NCI-H2081 treated with DMSO at 0.1 percent for 48 hours (cell line): ENCODE measurements at regions not wholly inside any gene's neighbourhood (a gene's known extent, or its start where the extent isn't known, plus 50 kb on each side); places are given as distances from the start of the nearest gene placed in this dataset.
A peak's percentile ranks its signal among the peaks of the same experiment; 100 is the strongest.
"Not testable (repeated sequence)": the region's sequence is repeated elsewhere in the genome, so short reads cannot be mapped to it uniquely, and the experiment has no call there.

ENCODE experiments used
- DNase-seq: peaks from one replicate; lab custom pipeline; 2025; lab: John Stamatoyannopoulos, UW

GRCh38 chr1:95297906-95298305 is 63.9 kb downstream of the RWDD3 start:
- not testable (repeated sequence) for DNase-seq

GRCh38 chr1:95301091-95301490 is 67.1 kb downstream of the RWDD3 start:
- DNase-seq, result no peak

DNA sequence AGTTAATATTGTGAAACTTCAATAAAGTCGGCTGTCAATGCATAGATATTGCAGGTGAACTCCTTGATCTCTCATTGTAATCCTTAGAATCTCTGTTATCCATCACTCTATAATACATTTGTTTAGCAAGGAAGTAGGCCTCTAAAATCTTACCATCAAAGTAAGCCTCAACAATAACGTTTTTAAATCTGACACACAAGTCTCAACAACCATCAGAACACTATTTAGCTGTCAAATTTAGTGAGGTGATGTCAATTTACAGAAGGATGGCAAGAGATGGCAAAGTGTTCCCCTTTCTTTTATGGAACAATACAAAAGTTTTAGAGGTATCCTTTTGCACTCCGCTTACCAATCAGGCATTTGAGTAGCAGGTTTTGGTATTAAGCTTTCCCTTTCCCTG is 67.6 kb downstream of the RWDD3 start:
- no peak for DNase-seq

- DNase-seq, result no peak
These were observed 70.8 kb downstream of the RWDD3 start for GRCh38 chr1:95304803-95305202.

DNA sequence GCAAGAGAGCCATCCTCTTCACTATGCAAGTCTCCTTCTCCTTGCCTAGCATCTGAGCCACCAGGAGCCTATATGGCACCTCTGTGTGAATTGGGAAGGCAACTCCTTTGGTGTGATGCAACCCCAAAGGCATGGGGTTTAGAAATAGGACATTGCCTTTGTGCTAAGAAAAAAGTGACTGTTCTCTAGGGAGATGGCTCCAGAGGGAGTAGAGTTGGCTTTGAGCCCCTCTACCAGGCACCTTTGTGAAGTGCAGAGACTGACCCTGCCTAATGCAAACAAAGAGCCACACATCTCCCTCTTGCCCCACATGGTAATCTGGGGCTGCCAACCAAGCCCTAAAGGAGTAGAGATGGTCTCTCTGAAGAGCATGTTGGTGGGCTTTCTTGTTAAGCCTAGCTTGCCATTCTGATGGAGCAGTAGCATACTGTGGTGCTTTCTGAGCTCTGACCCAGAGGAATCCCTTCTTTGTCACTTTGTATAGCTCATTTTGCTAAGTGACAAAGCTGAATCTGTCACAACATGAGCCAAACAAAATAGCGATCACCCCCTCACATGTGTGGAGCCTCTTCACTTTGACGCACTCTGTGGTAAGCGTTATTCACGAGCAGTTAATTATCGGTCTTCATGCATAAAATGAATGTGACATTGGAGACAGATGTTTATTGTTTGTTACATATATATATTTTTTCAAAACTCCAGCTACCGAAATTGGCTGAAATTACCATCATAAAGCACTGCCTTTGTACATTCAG is 74.4 kb downstream of the RWDD3 start:
- DNase-seq, result no peak

DNA sequence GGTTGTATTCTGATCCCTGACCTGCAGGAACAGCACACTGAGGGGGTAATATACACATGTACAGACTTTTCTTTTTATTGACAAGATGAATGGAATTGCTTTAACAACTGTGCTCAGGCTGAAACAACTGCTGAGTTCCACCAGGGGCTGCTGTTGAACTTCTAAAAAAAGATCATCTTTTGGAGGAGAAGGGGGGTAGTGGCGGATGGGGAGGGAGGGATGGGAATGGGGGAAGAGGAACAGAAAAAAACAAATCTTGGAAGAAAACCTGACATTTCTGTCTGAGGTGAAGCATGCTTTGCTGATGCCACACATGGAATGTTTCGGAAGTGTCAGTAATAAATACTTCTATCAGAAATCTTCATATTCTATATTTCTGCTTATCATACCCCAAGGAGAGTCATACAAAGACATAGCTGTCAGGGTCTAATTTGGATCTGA is 75.0 kb downstream of the RWDD3 start:
- no peak for DNase-seq

DNA sequence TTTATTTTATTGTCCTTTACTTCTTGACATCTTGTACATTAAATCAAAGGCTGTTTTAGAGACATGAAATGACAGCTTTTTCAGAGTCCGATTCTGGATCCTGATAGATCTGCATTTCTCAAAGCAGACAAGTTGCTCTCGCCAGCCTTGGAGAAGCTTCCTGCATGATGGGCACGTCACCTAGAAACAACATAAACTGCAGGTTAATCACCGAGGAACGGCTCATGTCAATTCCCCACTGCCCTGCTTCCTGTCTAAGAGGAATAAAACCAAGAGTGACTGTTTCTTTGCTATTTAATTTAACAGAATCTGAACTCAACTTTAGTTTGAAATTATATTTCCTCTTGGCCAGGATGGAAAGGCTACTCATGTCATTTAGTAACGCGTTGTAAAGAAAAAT is 77.0 kb downstream of the RWDD3 start:
- DNase-seq, result no peak

- DNase-seq, result no peak
These were observed 77.8 kb downstream of the RWDD3 start for GRCh38 chr1:95311762-95312161.

GRCh38 chr1:95312181-95312580 is 78.2 kb downstream of the RWDD3 start:
- DNase-seq, result no peak

- DNase-seq, result no peak
These were observed 79.5 kb downstream of the RWDD3 start for GRCh38 chr1:95313527-95313926.

- DNase-seq, result no peak
These were observed 87.5 kb downstream of the RWDD3 start for GRCh38 chr1:95321531-95321930.

- no peak for DNase-seq
These were observed 89.1 kb downstream of the RWDD3 start for GRCh38 chr1:95323123-95323522.

GRCh38 chr1:95325349-95325748 is 91.3 kb downstream of the RWDD3 start:
- no peak for DNase-seq

DNA sequence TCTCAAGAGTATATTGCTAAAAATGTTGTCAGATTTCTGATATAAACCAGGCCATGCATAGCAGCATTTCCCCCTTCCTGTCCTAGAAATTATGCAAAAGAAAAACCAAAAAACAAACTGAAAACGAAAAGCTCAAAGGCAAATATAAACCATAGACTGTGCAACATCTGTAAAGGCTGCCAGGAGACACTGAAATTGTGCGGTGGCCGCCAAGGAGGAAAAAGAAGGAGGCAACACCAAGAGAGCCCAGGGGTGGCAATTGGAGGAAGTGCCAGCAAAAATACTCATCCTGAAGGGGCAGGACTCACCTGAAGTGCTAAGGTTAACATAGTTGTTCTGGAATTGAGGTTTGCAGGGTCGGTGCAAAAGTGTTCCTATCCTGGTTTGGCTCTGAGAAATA is 92.0 kb downstream of the RWDD3 start:
- DNase-seq, result no peak

DNA sequence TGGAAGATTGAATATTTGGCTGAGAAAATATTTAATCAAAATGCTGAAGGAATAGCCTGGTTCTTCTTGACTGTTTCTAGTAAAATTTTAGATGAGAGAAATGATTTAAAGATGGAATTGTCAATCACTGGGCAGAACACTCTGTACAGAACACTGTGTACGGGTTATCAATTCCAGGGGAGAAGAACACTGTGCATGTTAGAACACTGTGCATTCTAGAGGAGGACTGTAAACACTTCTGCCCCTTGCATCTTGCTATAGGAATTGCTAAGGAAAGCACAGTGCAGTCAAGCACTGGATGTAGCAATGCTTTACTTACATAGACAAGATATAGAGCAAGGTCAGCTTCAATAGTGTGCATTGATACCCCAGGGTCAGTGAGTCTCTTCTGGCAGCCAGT is 98.7 kb downstream of the RWDD3 start:
- no peak for DNase-seq

DNA sequence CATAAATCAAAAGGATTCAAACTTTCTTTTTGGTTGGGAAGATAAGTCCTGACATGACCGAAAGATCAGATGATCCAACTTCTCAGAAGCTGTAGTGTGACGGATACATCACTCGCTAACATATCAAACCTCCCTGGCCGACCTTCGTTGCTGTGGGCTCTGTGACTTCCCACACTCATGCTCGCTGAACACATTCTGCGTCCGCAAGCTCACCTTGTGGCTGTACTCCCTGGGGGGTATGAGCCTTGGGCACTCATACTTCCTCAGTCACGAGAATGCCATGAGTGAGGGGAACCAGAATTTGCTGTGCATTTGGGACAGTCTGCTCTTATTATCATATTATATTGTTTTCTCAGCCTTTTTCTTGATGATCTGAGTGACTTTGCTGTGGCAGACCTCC is 105.4 kb downstream of the RWDD3 start:
- DNase-seq, result no peak

- no peak for DNase-seq
These were observed 106.1 kb downstream of the RWDD3 start for GRCh38 chr1:95340061-95340460.

GRCh38 chr1:95352767-95353166 is 118.8 kb downstream of the RWDD3 start:
- DNase-seq, result peak; percentile 76

DNA sequence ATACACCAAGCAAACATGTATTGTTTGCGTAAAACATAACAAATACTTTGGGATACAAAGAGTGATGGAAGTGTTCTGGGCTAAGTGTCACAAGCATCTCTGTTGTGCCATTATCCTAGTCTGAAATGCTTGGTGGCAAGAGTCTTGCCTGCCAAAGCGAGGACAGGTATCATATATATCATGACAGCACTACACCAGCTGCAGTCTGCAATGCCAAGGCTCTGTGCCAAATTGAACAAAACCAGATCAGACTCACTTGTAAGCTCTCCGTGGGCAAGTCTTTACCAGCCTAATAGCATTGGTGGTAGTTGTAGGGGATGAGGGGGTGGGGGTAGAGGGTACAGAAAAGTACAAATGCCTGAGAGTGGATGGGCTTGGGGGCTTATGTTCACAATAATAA is 119.2 kb downstream of the RWDD3 start:
- peak; percentile 59 for DNase-seq

- no peak for DNase-seq
These were observed 130.5 kb downstream of the RWDD3 start for GRCh38 chr1:95364546-95364945.

DNA sequence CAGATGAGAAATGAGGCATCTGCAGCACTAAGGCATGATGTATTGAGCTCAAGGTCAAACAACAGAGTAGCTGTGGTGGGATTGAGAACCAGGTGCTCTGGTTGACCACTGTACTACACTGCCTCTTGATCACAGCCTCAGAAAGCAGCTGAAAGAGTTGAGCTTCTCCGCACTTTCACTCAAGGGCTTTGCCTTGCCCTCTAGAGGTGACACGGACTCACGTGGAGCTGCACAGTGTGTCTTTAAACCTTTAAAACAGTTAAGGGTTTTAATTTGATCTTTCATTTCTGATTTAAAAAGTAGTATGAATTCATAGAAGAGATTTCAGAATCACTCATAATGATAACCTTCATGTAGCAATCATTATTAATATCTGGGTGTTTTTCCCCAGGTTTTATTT is 132.5 kb downstream of the RWDD3 start:
- DNase-seq, result no peak

GRCh38 chr1:95368178-95368577 is 134.2 kb downstream of the RWDD3 start:
- no peak for DNase-seq

DNA sequence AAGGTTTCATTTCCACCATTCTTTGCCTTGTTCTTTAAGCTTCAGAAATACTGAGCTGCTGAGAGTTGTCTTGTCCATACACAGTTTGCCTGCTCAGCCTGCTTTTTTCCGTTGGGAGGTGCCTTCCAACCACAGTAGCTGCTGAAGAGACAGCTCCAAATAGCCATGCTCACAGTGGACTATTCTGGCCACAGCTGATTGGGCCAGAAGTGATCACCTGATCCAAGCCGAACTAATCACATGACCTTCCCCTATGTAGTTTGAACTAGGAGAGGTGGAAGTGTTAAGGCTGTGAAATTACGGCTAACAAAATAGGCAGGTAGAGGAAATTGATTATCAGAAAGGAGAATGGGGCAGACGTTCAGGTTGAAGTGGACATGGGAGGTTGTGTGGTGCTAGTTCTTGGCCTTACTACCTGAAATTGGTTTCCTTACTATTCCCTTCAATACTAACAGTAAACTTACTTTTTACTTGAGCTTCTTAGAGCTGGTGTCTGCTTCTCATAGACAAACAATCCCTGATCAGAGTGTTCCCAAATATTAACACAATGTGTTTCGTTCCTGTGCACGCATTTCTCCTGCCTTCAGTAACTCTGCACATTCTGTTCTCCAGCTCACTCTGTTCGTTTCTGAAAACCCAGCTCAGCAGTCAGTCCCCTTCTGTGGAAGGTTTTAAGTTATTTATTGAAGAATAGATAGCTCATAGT is 136.1 kb downstream of the RWDD3 start:
- no peak for DNase-seq
